H1 (cell line): ENCODE measurements at regions not wholly inside any gene's neighbourhood (a gene's known extent, or its start where the extent isn't known, plus 50 kb on each side); places are given as distances from the start of the nearest gene placed in this dataset.

Experiments
- BRCA1 ChIP-seq: IDR thresholded peaks from 2 replicates; pipeline ENCODE4 v1.6.1; 2012; ENCODE audit warnings: low read depth, low read length, improper control_type of control experiment
- GTF2F1 ChIP-seq: IDR thresholded peaks from 2 replicates; pipeline ENCODE4 v1.6.1; 2012; ENCODE audit warnings: low read depth, low read length, improper control_type of control experiment, borderline replicate concordance
- KDM1A ChIP-seq: fragments of 200-600, 300-600 bp; sonication (generic); IDR thresholded peaks from 2 replicates; pipeline ENCODE4 v1.7.1; 2016; ENCODE audit warnings: mild to moderate bottlenecking, low read length, borderline replicate concordance
- NANOG ChIP-seq: IDR thresholded peaks from 2 replicates; pipeline ENCODE4 v1.6.1; 2011; ENCODE audit warnings: low read length, low read depth, mild to moderate bottlenecking, inconsistent platforms; ENCODE audit not compliant: insufficient read depth, poor library complexity, severe bottlenecking
- SIN3A ChIP-seq, 2 experiments: IDR thresholded peaks in 1 of 2; conservative IDR thresholded peaks in 1 of 2; 2 replicates each; pipeline ENCODE4 v1.6.1; 2011 to 2012; ENCODE audit warnings: low read length in 2 of 2, improper control_type of control experiment in 1 of 2, low read depth in 1 of 2, mild to moderate bottlenecking in 1 of 2
- TBP ChIP-seq: IDR thresholded peaks from 2 replicates; pipeline ENCODE4 v1.6.1; 2011; ENCODE audit warnings: low read depth, low read length, improper control_type of control experiment

DNA sequence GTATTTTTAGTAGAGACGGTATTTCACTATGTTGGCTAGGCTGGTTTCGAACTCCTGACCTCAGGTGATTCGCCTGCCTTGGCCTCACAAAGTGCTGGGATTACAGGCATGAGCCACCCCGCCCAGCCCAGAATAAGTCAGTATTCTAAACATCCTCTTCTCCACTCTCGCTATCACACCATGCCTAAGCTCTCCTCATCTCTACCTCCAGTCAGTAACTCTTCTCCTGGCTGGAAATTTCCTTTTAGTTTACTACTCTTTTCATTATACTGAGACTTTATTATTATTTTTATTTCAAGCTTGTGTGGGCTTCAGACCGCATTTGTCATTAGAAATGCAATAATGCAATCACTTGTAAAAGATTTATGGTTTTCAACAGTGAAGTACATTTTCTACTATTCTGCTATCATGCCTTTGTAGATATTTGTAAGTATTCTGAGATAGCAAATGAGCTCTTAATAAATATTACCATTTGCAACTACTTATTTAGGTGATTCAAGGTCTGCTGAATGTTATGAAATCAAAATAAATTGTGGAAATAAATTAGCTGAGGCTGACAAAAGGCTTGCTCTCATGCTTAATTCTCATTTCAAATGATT, 617.3 kb upstream of the GOT2 start (continued):
- TF ChIP-seq NANOG = no peak
- TF ChIP-seq TBP = no peak
- no peak for TF ChIP-seq GTF2F1
- no peak for TF ChIP-seq KDM1A
- no peak for TF ChIP-seq BRCA1
- TF ChIP-seq SIN3A (conservative IDR thresholded peaks at IDR 0.05 in 1 of 2, IDR thresholded peaks at IDR 0.05 in 1 of 2; ENCODE audit: low read depth in 1 of 2, low read length in 2 of 2) = no peak
